Spleen (tissue), 11 donors: ENCODE measurements at regions not wholly inside any gene's neighbourhood (a gene's known extent, or its start where the extent isn't known, plus 50 kb on each side); places are given as distances from the start of the nearest gene placed in this dataset.

Experiments used
- DNase-seq: peaks from one replicate; pipeline ENCODE4 v3.0.0-alpha.2; 2020
- H3K27ac ChIP-seq, 8 donors: fragments of 200-600 bp; sonication (generic) in 7 of 8; 1 replicate in 4 of 8; 2 replicates in 4 of 8; pipeline versions ENCODE4 v1.5.0 to v1.8.0; 2016 to 2021; ENCODE audit warnings: inconsistent platforms in 4 of 8, mild to moderate bottlenecking in 4 of 8, moderate library complexity in 1 of 8
- H3K27me3 ChIP-seq, 7 donors: fragments of 200-600 bp; sonication (generic) in 6 of 7; replicated peaks in 1 of 7; 1 replicate in 4 of 7; 2 replicates in 3 of 7; pipeline versions ENCODE4 v1.5.0 to v1.8.0; 2016 to 2021; ENCODE audit warnings: inconsistent platforms in 3 of 7, mild to moderate bottlenecking in 1 of 7
- H3K36me3 ChIP-seq, 6 donors: fragments of 200-600 bp; sonication (generic) in 5 of 6; 1 replicate in 4 of 6; 2 replicates in 2 of 6; pipeline versions ENCODE4 v1.5.0 to v1.8.0; 2016 to 2021; ENCODE audit warnings: inconsistent platforms in 2 of 6
- H3K4me1 ChIP-seq, 6 donors: fragments of 200-600 bp; sonication (generic) in 5 of 6; 1 replicate in 3 of 6; 2 replicates in 3 of 6; pipeline versions ENCODE4 v1.5.0 to v1.8.0; 2016 to 2021; ENCODE audit warnings: inconsistent platforms in 3 of 6
- H3K4me3 ChIP-seq, 8 donors: fragments of 200-600 bp; sonication (generic) in 7 of 8; 1 replicate in 4 of 8; 2 replicates in 4 of 8; pipeline versions ENCODE4 v1.5.0 to v1.8.0; 2016 to 2021; ENCODE audit warnings: inconsistent platforms in 4 of 8, mild to moderate bottlenecking in 4 of 8, moderate library complexity in 2 of 8
- H3K9me3 ChIP-seq, 8 donors: fragments of 200-600 bp; sonication (generic) in 7 of 8; 1 replicate in 4 of 8; 2 replicates in 4 of 8; pipeline versions ENCODE4 v1.5.0 to v1.8.0; 2016 to 2021; ENCODE audit warnings: inconsistent platforms in 4 of 8
- POLR2A ChIP-seq, 3 donors: fragments of 450-650 bp; IDR thresholded peaks; one replicate each; pipeline ENCODE4 v1.5.1; 2017; ENCODE audit warnings: antibody characterized with exemption in 3 of 3, mild to moderate bottlenecking in 1 of 3
- POLR2AphosphoS5 ChIP-seq, 3 donors: sonication (generic); formaldehyde crosslinking; IDR thresholded peaks; one replicate each; pipeline ENCODE4 v1.5.1; 2017; ENCODE audit warnings: antibody characterized with exemption in 3 of 3
- WGBS, 5 donors: extraction: QIAGEN DNeasy Blood & Tissue Kit in 3 of 5; methylation state at CpG; one replicate each; pipeline versions ENCODE4 v1.1.5 to v1.1.7; 2013 to 2018; 5-methylcytosine and 5-hydroxymethylcytosine counted together
- intact Hi-C: fragments of 100-400 bp; cut with DNase I; formaldehyde crosslinking; loops from one replicate; pipeline ENCODE4 v1.15.0; 2023; ENCODE audit warnings: low total_unique reads
- TF ChIP-seq, protein P1 (sequence below), 11 experiments: fragments of 200-600 bp in 7 of 11; fragments of 450-650 bp in 4 of 11; sonication (generic) in 4 of 11; IDR thresholded peaks in 8 of 11; conservative IDR thresholded peaks in 3 of 11; 1 replicate in 7 of 11; 2 replicates in 4 of 11; pipeline versions ENCODE4 v1.4.0 to v1.8.0; 2016 to 2021; ENCODE audit warnings: antibody characterized with exemption in 11 of 11, inconsistent platforms in 4 of 11, mild to moderate bottlenecking in 1 of 11
- donor health status: healthy with polysubstance abuse.
- donor health status: DM: no; HTN: no; CAD: no; lungs with moderate emphysema.
- donor health status: DM: no; HTN: no; CAD: no.
- donor health status: Bipolar disorder and iron deficiency.
- donor health status: healthy.
- donor health status: DM: no; HTN: no; CAD: no.
- donor health status: DM: yes; HTN: yes; CAD: no.

DNA sequence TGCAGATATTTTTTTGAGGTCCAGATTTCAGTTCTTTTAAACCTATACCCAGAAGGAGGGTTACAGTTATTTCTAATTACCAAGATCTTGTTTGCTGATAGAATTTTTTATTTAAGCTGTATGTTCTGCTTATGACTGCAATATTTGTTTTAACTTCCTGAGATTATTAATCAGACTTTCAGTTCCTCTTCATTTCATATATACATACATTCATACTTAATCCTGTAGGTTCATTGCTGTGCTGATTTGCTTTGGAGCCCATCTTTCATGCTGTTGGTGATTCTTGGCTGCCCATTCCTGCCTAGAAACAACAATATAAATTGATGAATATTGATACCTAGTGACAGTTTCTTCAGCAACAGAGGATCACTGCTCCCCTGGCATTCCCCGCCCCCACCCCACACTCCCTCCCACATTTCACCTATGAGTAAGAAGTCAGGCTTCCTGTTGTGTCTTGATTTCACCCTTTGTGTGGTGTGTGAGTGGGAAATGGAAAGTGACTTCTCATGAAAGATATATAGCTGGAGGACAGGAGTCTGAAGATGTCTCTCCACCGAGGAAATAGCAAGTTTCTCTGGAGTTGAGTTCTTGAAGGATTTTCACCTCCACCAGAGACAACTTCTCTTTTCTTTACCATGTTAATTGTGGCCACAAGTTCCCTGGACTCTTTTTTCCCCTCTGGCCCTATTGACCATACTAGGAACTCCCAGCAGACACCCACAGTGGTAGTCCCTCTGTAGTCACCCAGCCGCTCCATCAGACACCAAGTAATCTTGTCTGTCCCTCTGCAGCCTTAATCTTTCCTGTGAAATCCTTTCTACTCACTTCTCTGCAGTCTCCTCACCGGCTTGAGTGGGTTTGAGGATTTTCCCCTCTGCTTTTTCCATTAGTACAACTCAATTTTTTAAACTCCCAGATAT is 118.4 kb downstream of the ASB9 start:
- peaks cover 0 to 5% (median 0%) of the 10 kb centered on the region in 7 donors for H3K27me3 ChIP-seq
- DNase-seq = no peak
- WGBS, 5 donors = 47 to 68% (median 63%) methylated on average over 4 of the region's 4 CpGs
- no peaks in the 10 kb centered on the region for H3K4me1 ChIP-seq
- H3K36me3 ChIP-seq = no peaks in the 10 kb centered on the region
- no peaks in the 10 kb centered on the region for H3K9me3 ChIP-seq
- H3K27ac ChIP-seq = peak overlapping the region in 1 of 8 donors; percentile 1
- no peak overlapping the region for H3K4me3 ChIP-seq
- intact Hi-C loops = no loop called here
- TF ChIP-seq POLR2AphosphoS5 (IDR thresholded peaks at IDR 0.05) (no peak), POLR2A (IDR thresholded peaks at IDR 0.05) (no peak)
- TF ChIP-seq, protein P1, sequence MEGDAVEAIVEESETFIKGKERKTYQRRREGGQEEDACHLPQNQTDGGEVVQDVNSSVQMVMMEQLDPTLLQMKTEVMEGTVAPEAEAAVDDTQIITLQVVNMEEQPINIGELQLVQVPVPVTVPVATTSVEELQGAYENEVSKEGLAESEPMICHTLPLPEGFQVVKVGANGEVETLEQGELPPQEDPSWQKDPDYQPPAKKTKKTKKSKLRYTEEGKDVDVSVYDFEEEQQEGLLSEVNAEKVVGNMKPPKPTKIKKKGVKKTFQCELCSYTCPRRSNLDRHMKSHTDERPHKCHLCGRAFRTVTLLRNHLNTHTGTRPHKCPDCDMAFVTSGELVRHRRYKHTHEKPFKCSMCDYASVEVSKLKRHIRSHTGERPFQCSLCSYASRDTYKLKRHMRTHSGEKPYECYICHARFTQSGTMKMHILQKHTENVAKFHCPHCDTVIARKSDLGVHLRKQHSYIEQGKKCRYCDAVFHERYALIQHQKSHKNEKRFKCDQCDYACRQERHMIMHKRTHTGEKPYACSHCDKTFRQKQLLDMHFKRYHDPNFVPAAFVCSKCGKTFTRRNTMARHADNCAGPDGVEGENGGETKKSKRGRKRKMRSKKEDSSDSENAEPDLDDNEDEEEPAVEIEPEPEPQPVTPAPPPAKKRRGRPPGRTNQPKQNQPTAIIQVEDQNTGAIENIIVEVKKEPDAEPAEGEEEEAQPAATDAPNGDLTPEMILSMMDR (IDR thresholded peaks at IDR 0.05 in 8 of 11, conservative IDR thresholded peaks at IDR 0.05 in 3 of 11) = no peak

DNA sequence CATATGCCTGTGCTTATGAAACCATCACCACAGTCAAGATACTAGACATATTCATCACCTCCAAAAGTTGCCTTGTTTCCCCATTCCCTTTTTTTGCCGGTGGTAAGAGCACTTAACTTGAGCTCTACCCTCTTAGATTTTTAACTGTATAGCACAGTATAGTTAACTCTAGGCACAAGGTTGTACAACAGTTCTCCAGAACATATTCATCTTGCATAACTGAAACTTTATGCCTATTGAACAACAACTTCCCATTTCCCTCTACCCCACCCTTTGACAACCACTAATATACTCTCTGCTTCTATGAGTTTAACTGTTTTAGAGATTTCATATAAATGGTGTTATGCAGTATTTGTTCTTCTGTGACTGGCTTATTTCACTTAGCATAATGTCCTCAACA is 119.3 kb downstream of the ASB9 start:
- no peaks in the 10 kb centered on the region for H3K9me3 ChIP-seq
- 45 to 87% (median 78%) methylated on average over 1 of the region's 1 CpG for WGBS, 5 donors
- no peaks in the 10 kb centered on the region for H3K36me3 ChIP-seq
- no peak for TF ChIP-seq POLR2AphosphoS5 (IDR thresholded peaks at IDR 0.05)
- H3K27me3 ChIP-seq = peaks cover 0 to 5% (median 0%) of the 10 kb centered on the region in 7 donors
- no peak for DNase-seq
- intact Hi-C loops = no loop called here
- H3K4me1 ChIP-seq = no peaks in the 10 kb centered on the region
- no peak overlapping the region for H3K27ac ChIP-seq
- no peak overlapping the region for H3K4me3 ChIP-seq

DNA sequence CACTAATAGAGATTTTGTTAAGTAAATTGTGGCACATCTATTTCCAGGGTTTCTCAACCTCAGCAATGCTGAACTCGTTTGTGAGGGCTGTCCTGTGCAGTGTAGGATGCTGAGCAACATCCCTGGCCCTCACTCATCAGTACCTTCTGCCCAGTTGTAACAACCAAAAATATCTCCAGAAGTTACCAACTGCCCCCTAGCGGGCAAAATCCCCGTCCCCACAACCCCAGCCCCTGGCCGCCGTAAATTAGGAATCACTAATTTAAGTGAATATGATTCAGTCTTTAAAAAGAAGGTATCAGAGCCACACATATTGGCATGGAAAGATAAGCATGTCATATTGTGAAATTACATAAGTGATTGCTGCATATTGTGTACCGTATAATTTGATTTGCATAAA is 123.4 kb downstream of the ASB9 start:
- Histone ChIP-seq H3K9me3 (no peaks in the 10 kb centered on the region), H3K27ac (no peak overlapping the region), H3K4me1 (no peaks in the 10 kb centered on the region), H3K4me3 (no peak overlapping the region), H3K36me3 (no peaks in the 10 kb centered on the region), H3K27me3 (peaks cover 0 to 13% (median 0%) of the 10 kb centered on the region in 7 donors)
- WGBS, 5 donors = 21 to 36% (median 30%) methylated on average over 6 of the region's 6 CpGs
- intact Hi-C loops = loop anchor here (10.0 kb wide), 1 partner anchor 1052 kb away; no protein-coding TSS in a partner anchor
- TF ChIP-seq, protein P1 (IDR thresholded peaks at IDR 0.05 in 8 of 11, conservative IDR thresholded peaks at IDR 0.05 in 3 of 11) = peak in 5 of 11 experiments; percentile 19 to 47 (median 33)
- no peak for TF ChIP-seq POLR2AphosphoS5 (IDR thresholded peaks at IDR 0.05)
- no peak for DNase-seq

DNA sequence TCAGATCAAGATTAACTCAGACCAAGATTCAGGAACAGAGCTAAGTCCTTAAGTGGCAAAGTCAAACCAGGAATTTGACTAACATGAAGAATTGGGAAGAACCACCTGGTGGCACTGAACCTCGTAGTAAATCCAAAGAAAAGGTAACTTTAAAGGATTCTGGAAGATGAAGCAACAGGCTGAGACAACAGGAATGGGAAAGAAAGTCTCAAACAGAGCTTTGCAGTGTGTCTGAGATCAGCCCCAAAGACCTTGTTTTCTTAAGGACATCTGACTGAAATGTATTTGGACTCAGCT is 126.1 kb downstream of the ASB9 start:
- Histone ChIP-seq H3K27ac (no peak overlapping the region), H3K9me3 (no peaks in the 10 kb centered on the region), H3K36me3 (no peaks in the 10 kb centered on the region), H3K27me3 (peaks cover 0 to 13% (median 0%) of the 10 kb centered on the region in 7 donors), H3K4me1 (no peaks in the 10 kb centered on the region), H3K4me3 (no peak overlapping the region)
- TF ChIP-seq, protein P1 (IDR thresholded peaks at IDR 0.05 in 8 of 11, conservative IDR thresholded peaks at IDR 0.05 in 3 of 11) = no peak
- TF ChIP-seq POLR2AphosphoS5 (IDR thresholded peaks at IDR 0.05) (no peak), POLR2A (IDR thresholded peaks at IDR 0.05) (no peak)
- WGBS, 5 donors = 48 to 61% (median 53%) methylated on average over 1 of the region's 1 CpG
- intact Hi-C loops = loop anchor here (10.0 kb wide), 1 partner anchor 1049 kb away; no protein-coding TSS in a partner anchor
- DNase-seq = no peak
